ENCODE measurements at regions not wholly inside any gene's neighbourhood (a gene's known extent, or its start where the extent isn't known, plus 50 kb on each side); places are given as distances from the start of the nearest gene placed in this dataset.

DNA sequence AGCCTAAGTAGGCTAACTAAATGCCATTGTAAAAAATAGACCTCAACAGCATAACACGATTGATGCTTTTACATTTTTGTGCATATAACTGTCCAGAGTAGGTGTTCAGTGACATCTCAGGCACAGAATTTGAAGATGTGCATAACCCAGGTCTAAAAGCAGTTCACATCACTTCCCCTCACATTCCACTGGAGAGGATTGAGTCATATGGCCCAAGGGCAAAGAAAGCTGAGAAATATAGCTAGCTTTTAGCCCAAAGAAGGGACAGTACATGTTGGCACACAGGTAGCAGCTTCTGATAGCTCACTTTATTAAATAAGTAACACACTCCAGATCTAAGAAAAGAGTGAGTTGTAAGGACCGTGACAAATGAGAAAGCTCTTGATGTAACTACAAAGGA lies 2259.5 kb upstream of the WWC1 start:
- no peak for DNase-seq
- in situ Hi-C loops (cut with MboI; ENCODE audit: low pct_unique_long_range_greater_than_20kb, low sequenced_read_pairs): no loop called here

DNA sequence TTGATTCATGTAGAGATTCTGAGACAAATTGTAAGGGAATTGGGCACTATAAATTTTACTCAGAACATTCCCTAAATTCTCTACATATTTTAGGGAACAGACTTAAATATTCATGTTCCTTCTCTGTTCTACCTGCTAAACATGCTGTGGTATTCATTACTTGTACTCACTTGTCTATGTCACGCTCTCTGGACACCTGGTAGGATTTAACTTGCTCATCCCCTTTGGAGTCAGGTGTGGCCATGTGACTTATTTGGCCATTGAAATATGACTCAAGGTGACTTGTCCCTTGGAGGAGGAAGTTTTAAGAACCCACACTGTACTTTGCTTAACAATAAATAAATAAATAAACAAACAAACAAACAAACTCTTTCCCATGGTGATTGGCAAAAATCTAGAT lies 2258.8 kb upstream of the WWC1 start:
- DNase-seq: no peak
- in situ Hi-C loops (cut with MboI; ENCODE audit: low pct_unique_long_range_greater_than_20kb, low sequenced_read_pairs): no loop called here

DNA sequence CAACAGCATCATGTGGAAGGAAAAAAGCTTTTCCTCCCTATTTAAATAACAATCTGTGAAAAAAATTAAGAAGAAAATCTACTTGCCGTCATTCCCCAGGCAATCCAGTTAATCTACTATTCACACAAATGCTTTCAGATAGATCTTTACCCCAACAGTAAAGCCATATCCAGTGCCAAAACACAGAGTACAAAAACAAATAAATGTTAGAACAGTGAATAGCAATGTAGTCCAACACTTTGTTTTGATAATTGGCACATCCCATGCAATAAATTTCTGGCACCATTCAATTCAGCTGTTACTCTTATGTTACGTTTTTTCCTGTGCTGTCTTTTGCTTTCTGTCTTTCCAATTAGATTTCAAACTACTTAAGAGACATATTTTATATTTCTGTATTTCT lies 2245.5 kb upstream of the WWC1 start:
- DNase-seq: no peak
- in situ Hi-C loops (cut with MboI; ENCODE audit: low pct_unique_long_range_greater_than_20kb, low sequenced_read_pairs): no loop called here

DNA sequence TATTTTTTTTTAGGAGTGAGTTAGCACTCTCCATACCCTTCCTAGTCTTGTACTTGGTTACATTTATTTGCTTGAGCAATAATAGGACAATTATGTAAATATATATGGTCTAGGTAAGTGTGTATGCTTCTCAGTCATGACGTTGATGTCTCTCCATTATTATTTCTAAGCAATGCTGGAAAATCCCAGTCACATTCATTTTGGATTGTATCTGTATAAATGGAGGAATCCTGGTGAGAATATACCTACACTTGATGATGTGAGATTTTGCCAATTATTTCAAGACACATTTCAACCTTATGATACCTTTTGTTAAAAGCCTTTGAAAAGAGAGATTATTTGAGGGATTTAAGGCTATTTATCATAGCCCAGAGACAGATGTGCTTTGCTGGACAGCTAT lies 2244.5 kb upstream of the WWC1 start:
- no peak for DNase-seq
- in situ Hi-C loops (cut with MboI; ENCODE audit: low pct_unique_long_range_greater_than_20kb, low sequenced_read_pairs): no loop called here

DNA sequence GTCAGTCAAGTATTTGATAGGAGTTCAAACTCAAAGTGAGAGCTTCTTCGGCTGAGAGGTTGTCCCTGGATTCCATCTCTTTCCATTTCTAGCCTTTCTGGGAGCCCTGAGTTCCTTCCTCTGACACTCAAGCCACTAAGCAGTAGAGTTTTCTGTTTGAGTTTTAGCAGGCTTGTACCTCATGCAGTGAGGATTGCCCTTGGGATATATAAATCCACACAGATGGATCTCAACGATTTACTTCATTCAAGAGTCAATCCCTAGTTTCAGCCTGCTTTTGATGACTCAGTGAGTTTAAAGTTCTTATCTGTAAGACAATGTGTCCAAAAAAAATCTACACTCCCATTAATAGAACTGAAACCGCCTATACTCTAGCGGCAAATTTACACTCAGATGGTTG lies 2240.9 kb upstream of the WWC1 start:
- in situ Hi-C loops (cut with MboI; ENCODE audit: low pct_unique_long_range_greater_than_20kb, low sequenced_read_pairs): no loop called here
- DNase-seq: no peak

DNA sequence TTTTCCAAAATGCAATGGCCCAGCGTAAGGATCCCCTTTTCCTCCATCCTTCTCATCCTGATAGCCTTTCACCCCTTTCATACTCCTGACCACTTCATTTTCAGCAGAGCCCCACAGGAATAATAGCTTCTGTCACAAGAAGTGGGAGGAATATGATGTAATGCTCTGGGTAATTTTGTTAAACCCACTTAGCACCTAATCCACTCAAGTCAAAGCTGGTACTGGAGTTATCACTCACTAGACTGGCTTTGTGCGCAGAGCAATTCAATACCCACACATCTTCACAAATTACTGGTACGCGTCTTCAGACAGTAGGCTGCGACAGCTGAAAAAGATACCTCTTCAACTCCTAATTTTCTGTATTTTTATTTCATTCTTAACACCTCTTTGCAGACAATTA lies 2232.8 kb upstream of the WWC1 start:
- no peak for DNase-seq
- in situ Hi-C loops (cut with MboI; ENCODE audit: low pct_unique_long_range_greater_than_20kb, low sequenced_read_pairs): no loop called here

DNA sequence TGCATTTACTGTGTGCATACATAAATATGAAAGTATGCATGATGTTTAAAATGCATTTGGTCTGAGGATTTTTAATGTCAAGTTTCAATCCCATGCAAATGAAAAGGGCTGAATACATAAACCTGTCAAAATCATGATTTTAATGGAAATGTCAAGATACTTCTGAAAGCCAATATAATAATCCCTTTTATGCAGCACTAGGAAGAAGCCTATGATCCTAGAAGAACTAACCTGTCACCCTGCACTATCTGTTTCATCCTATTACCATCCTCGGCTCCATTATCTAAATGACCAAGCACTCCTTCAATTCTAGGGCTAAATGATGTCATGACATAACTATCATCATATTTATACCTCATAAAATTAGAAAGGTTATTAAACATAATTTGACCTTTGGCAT lies 2229.4 kb upstream of the WWC1 start:
- DNase-seq: no peak
- in situ Hi-C loops (cut with MboI; ENCODE audit: low pct_unique_long_range_greater_than_20kb, low sequenced_read_pairs): no loop called here

DNA sequence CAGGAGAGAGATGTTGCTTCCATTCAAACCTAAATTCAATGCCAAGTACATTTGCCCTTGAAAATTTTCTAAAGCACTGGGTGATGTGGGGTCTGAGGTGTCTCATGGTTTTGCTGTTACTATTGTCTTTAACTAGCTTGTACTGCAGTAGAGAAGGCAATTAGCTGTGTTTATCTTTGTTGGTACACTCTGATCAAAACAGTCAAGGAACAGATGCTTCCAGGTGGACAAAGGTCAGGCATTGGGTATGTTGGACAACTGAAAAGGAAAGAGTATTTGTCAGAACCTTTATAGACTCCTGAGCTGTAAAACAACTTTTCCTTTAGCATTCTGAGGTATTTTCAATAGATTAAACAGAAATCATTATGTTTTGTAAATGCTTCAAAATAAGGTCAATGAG lies 2228.7 kb upstream of the WWC1 start:
- in situ Hi-C loops (cut with MboI; ENCODE audit: low pct_unique_long_range_greater_than_20kb, low sequenced_read_pairs): no loop called here
- no peak for DNase-seq

DNA sequence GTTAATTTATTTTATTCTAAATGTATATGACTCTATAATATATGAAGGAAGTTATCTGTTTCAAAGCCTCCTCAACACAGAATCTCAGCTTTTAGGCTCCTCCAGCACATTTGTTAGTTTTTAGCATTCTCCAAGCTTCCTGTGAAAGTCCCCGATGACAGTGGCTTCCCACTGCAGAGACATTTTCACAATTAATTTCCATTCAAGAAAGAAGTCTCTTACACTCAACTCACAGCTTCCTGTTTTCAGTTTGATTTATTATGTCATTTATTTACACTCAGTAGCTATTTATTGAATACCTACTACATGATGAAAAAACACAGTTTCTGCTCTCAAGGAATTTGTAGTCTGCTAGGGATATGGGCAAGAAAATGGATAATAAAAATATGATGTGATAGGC lies 2228.2 kb upstream of the WWC1 start:
- DNase-seq: no peak
- in situ Hi-C loops (cut with MboI; ENCODE audit: low pct_unique_long_range_greater_than_20kb, low sequenced_read_pairs): no loop called here

DNA sequence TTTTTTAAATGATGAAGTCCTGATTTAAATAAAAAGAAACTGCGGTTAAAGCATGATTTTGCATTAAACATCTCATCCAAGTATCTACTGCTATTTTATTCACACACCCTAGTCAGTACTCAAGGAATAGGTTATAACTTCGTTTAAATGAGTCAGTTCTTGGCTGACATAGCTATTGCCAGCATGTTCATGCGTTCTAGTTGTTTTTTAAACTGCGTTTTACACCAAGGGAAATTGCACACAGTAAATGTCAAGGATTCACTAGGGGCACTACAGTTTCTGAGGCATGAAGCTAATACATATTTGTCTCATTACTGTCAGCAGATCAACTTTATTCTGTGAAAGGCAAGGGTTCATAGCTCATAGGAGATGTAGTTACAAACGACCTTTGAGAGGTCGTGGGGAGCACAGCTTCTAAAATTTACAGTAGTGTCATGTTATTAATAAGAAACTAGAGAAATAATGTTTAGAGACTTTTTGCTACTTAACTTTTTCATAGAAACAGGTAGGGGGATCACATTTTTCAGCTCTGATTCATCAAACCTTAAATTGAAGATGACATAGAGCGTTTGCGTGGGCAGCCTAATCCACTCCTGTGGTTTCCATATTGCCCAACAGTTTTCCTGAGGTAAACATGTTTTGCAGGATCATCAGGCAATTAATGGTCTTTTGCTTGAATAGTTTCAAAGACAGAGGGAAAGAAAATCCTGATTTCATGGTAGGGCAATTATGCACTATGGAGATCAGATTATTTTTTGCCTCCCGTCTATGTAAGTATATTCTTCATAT lies 2222.7 kb upstream of the WWC1 start:
- in situ Hi-C loops (cut with MboI; ENCODE audit: low pct_unique_long_range_greater_than_20kb, low sequenced_read_pairs): no loop called here
- DNase-seq: no peak

DNA sequence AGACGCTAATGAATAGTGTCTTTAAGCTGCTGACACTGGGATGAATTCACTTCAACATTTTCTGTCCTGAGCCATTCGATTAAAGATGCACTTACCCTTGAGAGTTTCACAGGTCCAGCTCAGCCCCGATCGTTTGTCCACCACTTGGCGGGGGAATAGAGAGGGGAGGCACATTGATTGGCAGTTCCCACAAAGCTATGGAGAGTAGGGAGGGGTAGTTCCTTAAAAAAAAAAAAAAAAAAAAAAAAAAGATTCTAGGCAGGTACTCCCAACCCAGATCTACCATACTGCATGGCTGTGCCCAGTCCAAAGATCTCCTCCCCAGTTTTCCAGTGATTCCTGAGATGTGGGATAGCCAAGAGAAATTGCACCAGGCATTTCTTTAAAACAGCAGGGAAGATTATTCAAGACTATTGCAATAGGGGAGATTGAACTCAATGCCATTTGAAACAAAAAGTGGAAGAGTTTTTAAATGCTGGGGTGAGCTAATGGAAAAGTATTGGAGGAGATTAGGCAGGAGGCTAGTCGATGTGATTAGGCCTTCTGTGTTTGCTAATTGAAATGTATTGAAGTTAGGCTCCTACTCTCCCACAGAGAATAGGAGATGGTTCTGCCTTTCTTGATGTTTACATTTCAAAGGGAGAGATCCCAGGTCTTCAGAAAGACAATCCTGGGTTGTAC lies 2217.4 kb upstream of the WWC1 start:
- in situ Hi-C loops (cut with MboI; ENCODE audit: low pct_unique_long_range_greater_than_20kb, low sequenced_read_pairs): no loop called here
- DNase-seq: no peak

DNA sequence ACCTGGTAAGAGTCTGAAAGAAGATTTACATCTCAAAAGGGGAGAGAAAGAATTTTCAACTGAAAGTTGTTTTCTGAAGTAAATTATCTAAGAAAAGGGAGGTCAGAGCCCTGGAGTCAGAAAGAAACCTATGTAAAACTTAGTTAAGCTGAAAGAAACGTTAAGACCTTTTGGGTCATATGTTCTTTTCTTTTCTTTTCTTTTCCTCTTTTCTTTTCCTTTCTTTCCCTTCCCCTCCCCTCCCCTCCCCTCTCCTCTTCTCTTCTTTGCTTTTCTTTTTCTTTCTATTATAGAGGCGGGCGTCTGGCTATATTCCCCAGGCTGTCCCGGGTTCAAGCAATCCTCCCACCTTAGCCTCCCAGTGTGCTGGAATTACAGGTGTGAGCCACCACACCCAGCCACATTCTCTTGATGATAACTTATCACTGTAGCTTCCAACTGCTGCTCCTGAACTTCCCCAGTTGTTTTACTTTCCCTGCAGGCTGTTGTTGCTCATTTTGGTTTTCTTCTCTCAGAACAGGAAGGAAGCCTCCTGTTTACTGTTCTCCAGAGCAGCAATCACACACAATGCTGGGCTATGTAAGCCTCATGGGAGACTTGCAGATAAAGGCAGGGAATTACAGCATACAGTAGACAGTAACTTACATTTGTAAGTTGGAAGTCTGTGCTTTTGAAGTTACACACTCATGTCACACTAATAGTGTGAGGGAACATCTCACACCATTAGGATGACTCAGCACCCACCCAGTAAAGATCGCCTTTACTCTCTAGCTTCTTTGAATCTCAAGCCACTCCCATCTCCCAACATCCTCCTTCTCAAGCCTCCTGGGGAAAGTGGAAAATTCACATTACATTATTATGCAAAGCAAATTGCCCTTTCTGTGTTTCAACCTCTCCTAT lies 2216.6 kb upstream of the WWC1 start:
- no peak for DNase-seq

DNA sequence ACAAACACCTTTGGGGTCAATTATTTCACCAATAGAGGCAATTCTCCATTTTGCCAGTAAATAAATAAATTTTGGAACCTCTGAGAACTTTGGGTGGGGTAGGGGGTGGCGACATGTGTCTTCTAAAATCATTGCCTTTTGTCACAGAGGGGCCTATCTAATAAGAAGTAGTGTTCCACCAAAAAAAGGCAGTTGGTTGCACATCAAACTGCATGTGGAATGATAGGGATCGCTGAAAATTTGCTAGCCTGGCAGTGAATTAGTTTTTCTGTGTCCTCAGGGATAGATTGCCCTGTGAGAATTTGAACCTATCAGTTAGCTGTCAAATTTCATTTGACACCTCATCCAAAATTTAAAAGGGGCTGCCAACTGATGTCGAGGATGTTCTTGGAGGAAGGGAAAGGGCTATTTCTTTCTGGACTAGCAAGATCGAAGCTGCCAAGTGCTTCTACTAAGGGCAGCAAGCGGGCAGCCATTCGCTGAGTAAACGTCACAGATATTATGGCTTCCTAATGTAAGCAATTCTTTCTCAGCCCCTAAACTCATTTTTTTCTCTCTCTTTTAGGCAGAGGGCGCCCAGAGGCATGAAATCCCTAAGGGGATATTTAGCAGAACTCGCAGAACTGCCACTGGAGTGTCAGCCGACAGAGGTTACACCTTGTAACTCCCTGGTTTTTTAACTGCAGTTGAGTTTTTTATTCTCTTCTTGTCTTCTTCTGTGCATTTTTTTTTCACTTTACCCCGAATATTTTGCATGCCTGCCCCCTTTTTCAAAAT lies 2208.1 kb upstream of the WWC1 start:
- in situ Hi-C loops (cut with MboI; ENCODE audit: low pct_unique_long_range_greater_than_20kb, low sequenced_read_pairs): no loop called here
- no peak for DNase-seq

More for the DNA sequence above, 2216.6 kb upstream of the WWC1 start:
- in situ Hi-C loops (cut with MboI; ENCODE audit: low pct_unique_long_range_greater_than_20kb, low sequenced_read_pairs): no loop called here

DNA sequence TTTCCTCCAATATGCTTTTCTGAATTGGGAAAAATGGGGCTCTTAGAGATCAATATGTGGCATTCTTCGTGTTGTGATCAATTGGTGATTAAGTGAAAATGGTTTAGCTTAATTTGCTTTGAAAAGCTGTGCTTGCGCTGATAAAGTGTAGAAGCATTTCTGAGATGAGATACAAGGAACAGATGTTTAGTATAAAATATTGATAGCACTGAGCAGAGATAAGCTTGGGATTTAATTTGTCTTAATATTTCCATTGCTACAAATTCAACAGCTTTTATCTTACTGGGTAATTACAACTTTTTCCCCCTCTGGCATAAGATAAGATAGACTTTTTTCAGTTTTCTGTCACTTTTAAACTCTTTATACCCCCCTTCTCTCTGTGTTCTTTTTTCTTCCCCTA lies 2204.9 kb upstream of the WWC1 start:
- in situ Hi-C loops (cut with MboI; ENCODE audit: low pct_unique_long_range_greater_than_20kb, low sequenced_read_pairs): no loop called here
- no peak for DNase-seq

DNA sequence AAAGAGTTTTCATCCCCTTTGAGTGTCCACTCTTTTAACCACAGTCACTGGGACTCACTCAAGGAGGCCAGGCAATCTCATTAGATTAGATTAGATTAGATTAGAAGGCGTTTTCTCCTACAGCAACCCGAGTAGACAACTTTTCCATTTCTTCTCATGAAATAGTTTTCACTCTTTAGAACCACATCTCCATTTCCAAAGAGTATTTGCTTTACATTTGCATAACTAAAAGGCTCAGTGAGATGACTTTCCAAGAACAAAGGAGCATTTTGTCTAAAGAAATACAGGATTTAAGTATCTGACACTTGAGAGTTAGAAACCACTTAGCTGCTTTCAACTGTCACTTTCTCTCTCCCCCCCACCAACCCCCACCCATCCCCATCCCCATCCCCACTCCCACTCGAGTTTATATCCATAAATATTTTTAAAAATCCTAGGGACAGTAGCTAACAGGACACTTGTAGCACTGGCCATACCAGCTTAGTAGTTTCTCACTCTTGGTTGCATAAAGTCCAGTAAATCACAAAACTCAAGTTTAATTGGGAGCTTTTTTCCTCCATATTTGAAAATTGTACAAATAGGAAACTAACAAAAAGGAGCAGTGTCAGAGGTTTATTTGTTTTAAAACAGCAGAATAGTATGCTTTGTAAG lies 2202.9 kb upstream of the WWC1 start:
- in situ Hi-C loops (cut with MboI; ENCODE audit: low pct_unique_long_range_greater_than_20kb, low sequenced_read_pairs): no loop called here
- DNase-seq: no peak

DNA sequence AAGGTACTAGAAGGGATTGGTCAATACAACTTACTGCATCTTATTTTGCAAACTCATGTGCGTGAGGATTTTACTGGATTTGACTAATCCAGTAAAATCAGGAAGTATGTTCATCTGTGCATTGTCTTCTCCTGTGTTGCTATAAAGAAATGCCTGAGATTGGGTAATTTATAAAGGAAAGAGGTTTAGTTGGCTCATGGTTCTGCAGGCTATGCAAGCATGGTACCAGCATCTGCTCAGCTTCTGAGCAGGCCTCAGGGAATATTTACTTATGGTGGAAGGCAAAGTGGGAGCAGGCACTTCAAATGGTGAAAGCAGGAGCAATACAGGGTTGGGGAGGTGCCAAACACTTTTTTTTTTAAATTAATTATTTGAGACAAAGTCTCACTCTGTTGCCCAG lies 2199.5 kb upstream of the WWC1 start:
- no peak for DNase-seq
- in situ Hi-C loops (cut with MboI; ENCODE audit: low pct_unique_long_range_greater_than_20kb, low sequenced_read_pairs): no loop called here

DNA sequence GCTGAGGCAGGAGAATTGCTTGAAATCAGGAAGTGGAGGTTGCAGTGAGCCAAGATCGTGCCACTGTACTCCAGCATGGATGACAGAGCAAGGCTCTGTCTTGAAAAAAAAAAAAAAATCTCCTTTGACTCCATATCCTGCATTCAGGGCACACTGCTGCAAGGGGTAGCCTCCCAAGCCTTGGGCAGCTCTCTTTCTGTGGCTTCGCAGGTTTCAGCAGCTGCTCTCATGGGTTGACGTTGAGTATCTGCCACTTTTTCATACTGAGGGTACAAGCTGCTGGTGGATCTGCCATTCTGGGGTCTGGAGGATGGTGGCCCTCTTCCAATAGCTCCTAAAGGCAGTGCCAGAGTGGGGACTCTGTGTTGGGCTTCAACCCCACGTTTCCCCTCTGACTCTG lies 2198.1 kb upstream of the WWC1 start:
- in situ Hi-C loops (cut with MboI; ENCODE audit: low pct_unique_long_range_greater_than_20kb, low sequenced_read_pairs): no loop called here
- DNase-seq: no peak

DNA sequence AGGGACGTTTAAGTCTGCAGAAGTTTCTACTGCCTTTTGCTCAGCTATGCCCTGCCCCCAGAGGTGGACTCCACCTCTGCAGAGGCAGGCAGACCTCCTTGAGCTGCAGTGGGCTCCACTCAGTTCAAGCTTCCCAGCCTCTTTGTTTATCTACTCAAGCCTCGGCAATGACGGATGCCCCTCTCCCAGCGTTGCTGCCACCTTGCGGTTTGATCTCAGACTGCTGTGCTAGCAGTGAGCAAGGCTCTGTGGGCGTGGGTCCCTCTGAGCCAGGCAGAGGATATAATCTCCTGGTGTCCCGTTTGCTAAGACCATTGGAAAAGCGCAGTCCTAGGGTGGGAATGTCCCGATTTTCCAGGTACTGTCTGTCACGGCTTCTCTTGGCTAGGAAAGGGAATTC lies 2188.5 kb upstream of the WWC1 start:
- DNase-seq: no peak
- in situ Hi-C loops (cut with MboI; ENCODE audit: low pct_unique_long_range_greater_than_20kb, low sequenced_read_pairs): no loop called here

DNA sequence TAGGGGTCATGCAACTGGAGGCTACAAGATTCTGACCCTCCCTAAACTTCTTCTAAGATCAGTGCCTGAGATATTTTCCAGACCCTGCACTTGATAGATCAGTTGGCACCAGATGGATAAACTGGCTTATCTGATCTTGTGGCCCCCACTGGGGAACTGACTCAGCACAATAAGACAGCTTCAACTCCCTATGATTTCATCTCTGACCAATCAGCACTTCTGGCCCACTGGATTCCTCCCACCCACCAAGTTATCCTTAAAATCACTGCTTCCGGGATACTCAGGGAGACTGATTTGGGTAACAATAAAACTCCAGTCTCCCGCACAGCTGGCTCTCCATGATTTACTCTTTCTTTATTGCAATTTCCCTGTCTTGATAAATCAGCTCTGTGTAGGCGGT lies 2180.4 kb upstream of the WWC1 start:
- no peak for DNase-seq
- in situ Hi-C loops (cut with MboI; ENCODE audit: low pct_unique_long_range_greater_than_20kb, low sequenced_read_pairs): no loop called here

Data from KBM-7 (cell line).